ENCODE measurements at regions not wholly inside any gene's neighbourhood (a gene's known extent, or its start where the extent isn't known, plus 50 kb on each side); places are given as distances from the start of the nearest gene placed in this dataset.

GRCh38 chr9:30579810-30580209 is 1804.6 kb upstream of the ACO1 start:
- no peak for TF ChIP-seq RBM25 (IDR thresholded peaks at IDR 0.05; ENCODE audit: low read depth, low read length, severe bottlenecking)
- TF ChIP-seq MXD1 (CRISPR knock-in tag; IDR thresholded peaks at IDR 0.05; ENCODE audit: borderline replicate concordance, poor library complexity, severe bottlenecking) = no peak
- TF ChIP-seq SMARCB1 (IDR thresholded peaks at IDR 0.05; ENCODE audit: insufficient read length, low read depth) = no peak
- TF ChIP-seq POLR2A (conservative IDR thresholded peaks at IDR 0.05) = no peak

Data from K562 (cell line).